SK-N-MC (cell line): ENCODE measurements at regions not wholly inside any gene's neighbourhood (a gene's known extent, or its start where the extent isn't known, plus 50 kb on each side); places are given as distances from the start of the nearest gene placed in this dataset.
"Not testable (repeated sequence)": the region's sequence is repeated elsewhere in the genome, so short reads cannot be mapped to it uniquely, and the experiment has no call there.

ENCODE experiments used
- DNase-seq: peaks from one replicate; pipeline ENCODE4 v3.0.0-alpha.2; 2011; ENCODE audit warnings: low read depth, low spot score
- H3K27ac ChIP-seq: fragments of 200-600 bp; sonication (generic); 2 replicates; pipeline ENCODE4 v1.5.1; 2016; ENCODE audit warnings: mixed run types
- H3K36me3 ChIP-seq: fragments of 200-600 bp; sonication (generic); 2 replicates; pipeline ENCODE4 v1.6.1; 2017; ENCODE audit warnings: antibody characterized with exemption, low read length, mixed read lengths; ENCODE audit not compliant: insufficient read depth
- H3K4me3 ChIP-seq: fragments of 200-600 bp; sonication (generic); 2 replicates; pipeline ENCODE4 v1.5.1; 2016
- H3K9ac ChIP-seq: fragments of 200-600 bp; sonication (generic); 2 replicates; pipeline ENCODE4 v1.8.0; 2017; ENCODE audit warnings: mixed run types, mixed read lengths; ENCODE audit not compliant: insufficient read length
- H3K9me3 ChIP-seq: fragments of 200-600 bp; sonication (generic); 2 replicates; pipeline ENCODE4 v1.6.1; 2017; ENCODE audit warnings: low read depth, mild to moderate bottlenecking, antibody characterized with exemption, low read length, moderate library complexity, mixed read lengths
- EZH2 ChIP-seq: fragments of 200-600 bp; sonication (generic); IDR thresholded peaks from one replicate; pipeline ENCODE4 v1.6.1; 2017; ENCODE audit warnings: antibody characterized with exemption
- FOXP2 ChIP-seq: optimal IDR thresholded peaks from 2 replicates; pipeline ENCODE3; 2011; ENCODE audit warnings: mild to moderate bottlenecking, moderate library complexity; ENCODE audit not compliant: insufficient read depth; ENCODE audit errors: extremely low read length, control extremely low read depth
- POLR2AphosphoS5 ChIP-seq: IDR thresholded peaks from 2 replicates; pipeline ENCODE4 v1.6.1; 2012; ENCODE audit warnings: mild to moderate bottlenecking, low read depth, low read length, borderline replicate concordance

GRCh38 chr4:164252286-164252685, 501.6 kb upstream of the SMIM31 start:
- no peak for DNase-seq
- Histone ChIP-seq H3K9me3 (no peaks in the 10 kb centered on the region), H3K9ac (no peak overlapping the region), H3K36me3 (no peaks in the 10 kb centered on the region), H3K4me3 (no peak overlapping the region), H3K27ac (no peak overlapping the region)
- TF ChIP-seq EZH2: no peak
- TF ChIP-seq POLR2AphosphoS5: no peak
- no peak for TF ChIP-seq FOXP2

GRCh38 chr4:164261831-164262230, 492.1 kb upstream of the SMIM31 start:
- Histone ChIP-seq H3K4me3 (no peak overlapping the region), H3K9ac (no peak overlapping the region), H3K27ac (no peak overlapping the region), H3K36me3 (no peaks in the 10 kb centered on the region), H3K9me3 (no peaks in the 10 kb centered on the region)
- no peak for TF ChIP-seq POLR2AphosphoS5
- no peak for TF ChIP-seq FOXP2
- TF ChIP-seq EZH2: no peak
- DNase-seq: no peak

GRCh38 chr4:164262508-164262907, 491.4 kb upstream of the SMIM31 start:
- not testable (repeated sequence) for H3K4me3 ChIP-seq, H3K36me3 ChIP-seq, DNase-seq, H3K9ac ChIP-seq, H3K27ac ChIP-seq, H3K9me3 ChIP-seq

GRCh38 chr4:164277414-164277813, 476.5 kb upstream of the SMIM31 start:
- H3K27ac ChIP-seq, H3K9ac ChIP-seq, H3K4me3 ChIP-seq, H3K9me3 ChIP-seq, H3K36me3 ChIP-seq: not testable (repeated sequence)
- peak; percentile 12 for DNase-seq

GRCh38 chr4:164287173-164287572, 466.8 kb upstream of the SMIM31 start:
- H3K27ac ChIP-seq: no peak overlapping the region
- DNase-seq: no peak
- no peak overlapping the region for H3K4me3 ChIP-seq
- no peaks in the 10 kb centered on the region for H3K36me3 ChIP-seq
- no peak overlapping the region for H3K9ac ChIP-seq
- H3K9me3 ChIP-seq: no peaks in the 10 kb centered on the region
- no peak for TF ChIP-seq FOXP2
- TF ChIP-seq POLR2AphosphoS5: no peak
- TF ChIP-seq EZH2: no peak

GRCh38 chr4:164288578-164288977, 465.4 kb upstream of the SMIM31 start:
- H3K4me3 ChIP-seq: no peak overlapping the region
- no peaks in the 10 kb centered on the region for H3K9me3 ChIP-seq
- no peak overlapping the region for H3K9ac ChIP-seq
- DNase-seq: no peak
- TF ChIP-seq FOXP2 (no peak), EZH2 (no peak), POLR2AphosphoS5 (no peak)
- no peaks in the 10 kb centered on the region for H3K36me3 ChIP-seq
- no peak overlapping the region for H3K27ac ChIP-seq

- TF ChIP-seq POLR2AphosphoS5 (no peak), FOXP2 (no peak), EZH2 (no peak)
Observed at GRCh38 chr4:164293203-164293602, 460.7 kb upstream of the SMIM31 start.

GRCh38 chr4:164293743-164294142, 460.2 kb upstream of the SMIM31 start:
- no peaks in the 10 kb centered on the region for H3K36me3 ChIP-seq
- TF ChIP-seq POLR2AphosphoS5 (no peak), FOXP2 (no peak), EZH2 (no peak)
- H3K9ac ChIP-seq: no peak overlapping the region
- no peak overlapping the region for H3K27ac ChIP-seq
- no peaks in the 10 kb centered on the region for H3K9me3 ChIP-seq
- no peak overlapping the region for H3K4me3 ChIP-seq
- no peak for DNase-seq

More at GRCh38 chr4:164293203-164293602, 460.7 kb upstream of the SMIM31 start:
- Histone ChIP-seq H3K9me3 (no peaks in the 10 kb centered on the region), H3K4me3 (no peak overlapping the region), H3K36me3 (no peaks in the 10 kb centered on the region), H3K9ac (no peak overlapping the region), H3K27ac (no peak overlapping the region)
- DNase-seq: no peak

GRCh38 chr4:164301430-164301829, 452.5 kb upstream of the SMIM31 start:
- Histone ChIP-seq H3K36me3 (no peaks in the 10 kb centered on the region), H3K4me3 (no peak overlapping the region), H3K27ac (no peak overlapping the region), H3K9ac (no peak overlapping the region), H3K9me3 (no peaks in the 10 kb centered on the region)
- no peak for DNase-seq
- TF ChIP-seq POLR2AphosphoS5: no peak
- no peak for TF ChIP-seq EZH2
- TF ChIP-seq FOXP2: no peak
